ENCODE measurements at regions not wholly inside any gene's neighbourhood (a gene's known extent, or its start where the extent isn't known, plus 50 kb on each side); places are given as distances from the start of the nearest gene placed in this dataset.

- DNase-seq: no peak
Observed at GRCh38 chr5:18119156-18119785, 485.0 kb downstream of the TAF11L14 start.

- DNase-seq: no peak
Observed at GRCh38 chr5:18141222-18141621, 507.0 kb downstream of the TAF11L14 start.

- DNase-seq: no peak
Observed at GRCh38 chr5:18142831-18143230, 508.6 kb downstream of the TAF11L14 start.

GRCh38 chr5:18152671-18153070 is 518.4 kb downstream of the TAF11L14 start:
- no peak for DNase-seq

GRCh38 chr5:18158166-18158565 is 523.9 kb downstream of the TAF11L14 start:
- no peak for DNase-seq

- no peak for DNase-seq
Observed at GRCh38 chr5:18159331-18159730, 525.1 kb downstream of the TAF11L14 start.

- no peak for DNase-seq
Observed at GRCh38 chr5:18171684-18172083, 537.4 kb downstream of the TAF11L14 start.

GRCh38 chr5:18179579-18179978 is 545.3 kb downstream of the TAF11L14 start:
- no peak for DNase-seq

GRCh38 chr5:18181575-18181974 is 547.3 kb downstream of the TAF11L14 start:
- no peak for DNase-seq

GRCh38 chr5:18195910-18196309 is 561.6 kb downstream of the TAF11L14 start:
- no peak for DNase-seq

GRCh38 chr5:18197734-18198133 is 563.5 kb downstream of the TAF11L14 start:
- no peak for DNase-seq

GRCh38 chr5:18202164-18202563 is 567.9 kb downstream of the TAF11L14 start:
- no peak for DNase-seq

GRCh38 chr5:18203296-18203695 is 569.0 kb downstream of the TAF11L14 start:
- DNase-seq: no peak

GRCh38 chr5:18213666-18214065 is 579.4 kb downstream of the TAF11L14 start:
- DNase-seq: no peak

- no peak for DNase-seq
Observed at GRCh38 chr5:18216016-18216415, 581.8 kb downstream of the TAF11L14 start.

- DNase-seq: no peak
Observed at GRCh38 chr5:18216729-18217128, 582.5 kb downstream of the TAF11L14 start.

- DNase-seq: no peak
Observed at GRCh38 chr5:18219241-18219640, 585.0 kb downstream of the TAF11L14 start.

- no peak for DNase-seq
Observed at GRCh38 chr5:18220631-18221030, 586.4 kb downstream of the TAF11L14 start.

- DNase-seq: no peak
Observed at GRCh38 chr5:18236386-18236785, 602.1 kb downstream of the TAF11L14 start.

GRCh38 chr5:18238321-18238720 is 604.1 kb downstream of the TAF11L14 start:
- DNase-seq: no peak

- no peak for DNase-seq
Observed at GRCh38 chr5:18240971-18241370, 606.7 kb downstream of the TAF11L14 start.

- DNase-seq: no peak
Observed at GRCh38 chr5:18243846-18244245, 609.6 kb downstream of the TAF11L14 start.

- no peak for DNase-seq
Observed at GRCh38 chr5:18244309-18244708, 610.0 kb downstream of the TAF11L14 start.

GRCh38 chr5:18252559-18252958 is 618.3 kb downstream of the TAF11L14 start:
- DNase-seq: no peak

- DNase-seq: no peak
Observed at GRCh38 chr5:18264126-18264882, 630.0 kb downstream of the TAF11L14 start.
